ENCODE measurements at regions not wholly inside any gene's neighbourhood (a gene's known extent, or its start where the extent isn't known, plus 50 kb on each side); places are given as distances from the start of the nearest gene placed in this dataset.

- no peaks in the 10 kb centered on the region for H3K36me3 ChIP-seq (ENCODE audit: control insufficient read depth, insufficient read depth, low read length)
- no peak overlapping the region for H3K4me3 ChIP-seq (ENCODE audit: low read depth, low read length)
- H3K27me3 ChIP-seq (ENCODE audit: control insufficient read depth, insufficient read depth, low read length), result no peaks in the 10 kb centered on the region
- no peak for TF ChIP-seq CTCF (IDR thresholded peaks at IDR 0.05; ENCODE audit: insufficient read depth, low read length, poor library complexity, severe bottlenecking)
- DNase-seq (ENCODE audit: low read depth), result no peak
These were observed 170.0 kb downstream of the TSN start for GRCh38 chr2:121925466-121925865.

- Histone ChIP-seq H3K27me3 (ENCODE audit: control insufficient read depth, insufficient read depth, low read length) (no peaks in the 10 kb centered on the region), H3K36me3 (ENCODE audit: control insufficient read depth, insufficient read depth, low read length) (no peaks in the 10 kb centered on the region), H3K4me3 (ENCODE audit: low read depth, low read length) (no peak overlapping the region)
- no peak for TF ChIP-seq CTCF (IDR thresholded peaks at IDR 0.05; ENCODE audit: insufficient read depth, low read length, poor library complexity, severe bottlenecking)
- DNase-seq (ENCODE audit: low read depth), result no peak
These were observed 187.8 kb downstream of the TSN start for GRCh38 chr2:121943285-121943684.

GRCh38 chr2:121944072-121944831, 188.8 kb downstream of the TSN start:
- peak; percentile 35 for DNase-seq (ENCODE audit: low read depth)
- Histone ChIP-seq H3K36me3 (ENCODE audit: control insufficient read depth, insufficient read depth, low read length) (no peaks in the 10 kb centered on the region), H3K4me3 (ENCODE audit: low read depth, low read length) (no peak overlapping the region), H3K27me3 (ENCODE audit: control insufficient read depth, insufficient read depth, low read length) (no peaks in the 10 kb centered on the region)
- no peak for TF ChIP-seq CTCF (IDR thresholded peaks at IDR 0.05; ENCODE audit: insufficient read depth, low read length, poor library complexity, severe bottlenecking)

- no peaks in the 10 kb centered on the region for H3K27me3 ChIP-seq (ENCODE audit: control insufficient read depth, insufficient read depth, low read length)
- H3K36me3 ChIP-seq (ENCODE audit: control insufficient read depth, insufficient read depth, low read length), result no peaks in the 10 kb centered on the region
- DNase-seq (ENCODE audit: low read depth), result no peak
- H3K4me3 ChIP-seq (ENCODE audit: low read depth, low read length), result no peak overlapping the region
- no peak for TF ChIP-seq CTCF (IDR thresholded peaks at IDR 0.05; ENCODE audit: insufficient read depth, low read length, poor library complexity, severe bottlenecking)
These were observed 192.2 kb downstream of the TSN start for GRCh38 chr2:121947674-121948073.

- TF ChIP-seq CTCF (IDR thresholded peaks at IDR 0.05; ENCODE audit: insufficient read depth, low read length, poor library complexity, severe bottlenecking), result no peak
- Histone ChIP-seq H3K4me3 (ENCODE audit: low read depth, low read length) (no peak overlapping the region), H3K27me3 (ENCODE audit: control insufficient read depth, insufficient read depth, low read length) (no peaks in the 10 kb centered on the region), H3K36me3 (ENCODE audit: control insufficient read depth, insufficient read depth, low read length) (no peaks in the 10 kb centered on the region)
- DNase-seq (ENCODE audit: low read depth), result no peak
These were observed 193.8 kb downstream of the TSN start for GRCh38 chr2:121949271-121949670.

GRCh38 chr2:121955426-121955825, 200.0 kb downstream of the TSN start:
- no peak for TF ChIP-seq CTCF (IDR thresholded peaks at IDR 0.05; ENCODE audit: insufficient read depth, low read length, poor library complexity, severe bottlenecking)
- Histone ChIP-seq H3K27me3 (ENCODE audit: control insufficient read depth, insufficient read depth, low read length) (no peaks in the 10 kb centered on the region), H3K36me3 (ENCODE audit: control insufficient read depth, insufficient read depth, low read length) (no peaks in the 10 kb centered on the region), H3K4me3 (ENCODE audit: low read depth, low read length) (no peak overlapping the region)
- DNase-seq (ENCODE audit: low read depth), result no peak
